ENCODE measurements at regions not wholly inside any gene's neighbourhood (a gene's known extent, or its start where the extent isn't known, plus 50 kb on each side); places are given as distances from the start of the nearest gene placed in this dataset.

- TF ChIP-seq, protein P1, sequence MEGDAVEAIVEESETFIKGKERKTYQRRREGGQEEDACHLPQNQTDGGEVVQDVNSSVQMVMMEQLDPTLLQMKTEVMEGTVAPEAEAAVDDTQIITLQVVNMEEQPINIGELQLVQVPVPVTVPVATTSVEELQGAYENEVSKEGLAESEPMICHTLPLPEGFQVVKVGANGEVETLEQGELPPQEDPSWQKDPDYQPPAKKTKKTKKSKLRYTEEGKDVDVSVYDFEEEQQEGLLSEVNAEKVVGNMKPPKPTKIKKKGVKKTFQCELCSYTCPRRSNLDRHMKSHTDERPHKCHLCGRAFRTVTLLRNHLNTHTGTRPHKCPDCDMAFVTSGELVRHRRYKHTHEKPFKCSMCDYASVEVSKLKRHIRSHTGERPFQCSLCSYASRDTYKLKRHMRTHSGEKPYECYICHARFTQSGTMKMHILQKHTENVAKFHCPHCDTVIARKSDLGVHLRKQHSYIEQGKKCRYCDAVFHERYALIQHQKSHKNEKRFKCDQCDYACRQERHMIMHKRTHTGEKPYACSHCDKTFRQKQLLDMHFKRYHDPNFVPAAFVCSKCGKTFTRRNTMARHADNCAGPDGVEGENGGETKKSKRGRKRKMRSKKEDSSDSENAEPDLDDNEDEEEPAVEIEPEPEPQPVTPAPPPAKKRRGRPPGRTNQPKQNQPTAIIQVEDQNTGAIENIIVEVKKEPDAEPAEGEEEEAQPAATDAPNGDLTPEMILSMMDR (IDR thresholded peaks at IDR 0.05): no peak
- TF ChIP-seq POLR2AphosphoS5 (IDR thresholded peaks at IDR 0.05) (no peak), EP300 (IDR thresholded peaks at IDR 0.05) (no peak)
Measured at GRCh38 chr14:54116972-54117371, 160.3 kb upstream of the BMP4 start.
